GM21515 (cell line): ENCODE measurements at regions not wholly inside any gene's neighbourhood (a gene's known extent, or its start where the extent isn't known, plus 50 kb on each side); places are given as distances from the start of the nearest gene placed in this dataset.
"Not testable (repeated sequence)": the region's sequence is repeated elsewhere in the genome, so short reads cannot be mapped to it uniquely, and the experiment has no call there.

ENCODE experiments used
- ATAC-seq: cut with Tn5 transposase; IDR thresholded peaks from one replicate; pipeline ENCODE4 v1.9.1; 2021; ENCODE audit not compliant: unreplicated experiment

DNA sequence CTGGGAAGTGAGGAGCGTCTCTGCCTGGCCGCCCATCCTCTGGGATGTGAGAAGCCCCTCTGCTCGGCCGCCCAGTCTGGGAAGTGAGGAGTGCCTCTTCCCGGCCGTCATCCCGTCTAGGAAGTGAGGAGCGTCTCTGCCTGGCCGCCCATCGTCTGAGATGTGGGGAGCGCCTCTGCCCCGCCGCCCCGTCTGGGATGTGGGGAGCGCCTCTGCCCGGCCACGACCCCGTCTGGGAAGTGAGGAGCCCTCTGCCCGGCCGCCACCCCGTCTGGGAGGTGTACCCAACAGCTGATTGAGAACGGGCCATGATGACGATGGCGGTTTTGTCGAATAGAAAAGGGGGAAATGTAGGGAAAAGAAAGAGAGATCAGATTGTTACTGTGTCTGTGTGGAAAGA, 173.9 kb upstream of the PRSS1 start:
- not testable (repeated sequence) for ATAC-seq

GRCh38 chr7:142571581-142571980, 177.7 kb upstream of the PRSS1 start:
- ATAC-seq = no peak

GRCh38 chr7:142569851-142570250, 179.4 kb upstream of the PRSS1 start:
- ATAC-seq = no peak

DNA sequence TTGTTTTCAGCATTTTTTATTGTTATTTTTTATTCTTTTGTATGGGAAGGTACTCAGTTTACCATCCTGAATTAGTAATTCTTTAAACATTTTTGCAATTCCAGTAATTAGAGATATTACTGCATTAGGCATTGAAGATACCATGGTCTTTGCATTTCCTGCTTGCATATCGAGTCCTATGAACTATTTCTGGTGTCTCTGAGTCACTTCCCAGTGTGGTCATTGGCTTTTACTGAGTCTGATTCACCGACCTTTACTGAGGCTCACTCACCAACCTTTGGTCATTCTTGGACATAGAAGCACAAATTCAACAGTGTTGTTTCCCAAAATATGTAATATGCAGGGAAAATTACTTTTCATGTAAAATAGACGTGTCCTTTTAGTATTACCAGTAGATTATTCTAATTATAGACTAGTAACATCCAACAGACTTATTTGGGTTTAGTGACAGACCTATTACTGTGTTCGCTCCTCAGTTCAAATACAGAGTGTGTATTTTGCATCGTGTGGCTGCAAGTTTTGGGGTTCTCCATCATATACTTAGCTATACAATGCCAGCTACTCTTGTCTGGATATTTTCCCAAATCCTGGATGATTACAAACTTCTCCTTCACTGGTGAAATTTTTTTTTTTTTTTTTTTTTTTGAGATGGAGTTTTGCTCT, 180.7 kb upstream of the PRSS1 start:
- no peak for ATAC-seq

- ATAC-seq = no peak
These were observed 181.8 kb upstream of the PRSS1 start for GRCh38 chr7:142567201-142568075.

DNA sequence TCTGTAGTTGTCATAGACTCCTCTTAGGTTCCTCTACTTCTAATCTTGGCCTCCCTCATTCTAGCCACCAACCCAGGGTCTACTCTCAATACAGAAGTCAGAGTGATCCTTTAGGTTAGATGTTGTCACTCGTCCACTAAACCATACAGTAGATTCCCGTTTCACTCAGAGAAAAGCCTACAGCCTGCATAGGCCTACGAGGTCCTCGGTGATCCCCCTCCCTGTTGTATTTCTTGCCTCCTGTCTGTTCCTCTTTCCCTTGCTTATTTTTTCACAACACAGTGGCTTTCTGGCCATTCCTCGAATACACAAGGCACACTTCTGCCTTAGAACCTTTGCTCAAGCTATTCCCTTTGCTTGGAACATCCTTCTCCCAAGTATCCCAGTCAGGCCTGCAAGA, 183.0 kb upstream of the PRSS1 start:
- no peak for ATAC-seq

GRCh38 chr7:142564125-142564524, 185.1 kb upstream of the PRSS1 start:
- not testable (repeated sequence) for ATAC-seq

DNA sequence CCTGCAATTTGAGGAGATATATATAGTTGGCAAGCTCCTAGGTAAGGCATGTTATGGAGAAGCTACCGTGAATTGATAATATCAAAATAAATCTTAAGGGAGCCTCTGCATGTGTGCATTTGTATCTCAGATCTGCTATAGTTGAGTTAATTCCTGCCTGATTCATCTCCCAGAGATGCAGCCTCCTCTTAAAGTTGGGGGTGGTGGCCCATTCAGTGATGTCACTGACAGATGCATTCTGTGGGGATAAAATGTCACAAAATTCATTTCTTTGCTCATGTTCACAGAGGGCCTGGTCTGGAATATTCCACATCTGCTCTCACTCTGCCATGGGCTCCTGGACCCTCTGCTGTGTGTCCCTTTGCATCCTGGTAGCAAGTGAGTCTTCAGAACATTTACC, 185.8 kb upstream of the PRSS1 start:
- no peak for ATAC-seq

- ATAC-seq = no peak
These were observed 186.6 kb upstream of the PRSS1 start for GRCh38 chr7:142562688-142563087.

DNA sequence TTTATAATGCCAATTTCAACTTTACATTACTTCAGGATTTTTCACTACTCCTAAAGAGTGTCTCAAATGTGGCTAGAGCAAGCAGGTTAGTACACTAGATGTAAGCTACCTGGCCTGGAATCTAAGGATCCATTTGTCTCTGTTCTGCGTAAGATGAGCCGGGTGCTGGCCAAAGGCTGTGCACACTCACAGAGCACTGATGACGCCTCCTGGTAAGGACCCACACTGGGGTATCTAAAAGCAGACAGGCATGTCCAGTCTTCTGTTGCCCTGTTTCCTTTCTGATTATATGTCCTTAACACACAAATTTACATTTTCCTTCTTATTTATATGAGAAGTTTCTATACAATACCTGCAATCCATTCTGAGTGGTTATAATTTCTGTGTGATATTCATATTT, 187.9 kb upstream of the PRSS1 start:
- not testable (repeated sequence) for ATAC-seq

DNA sequence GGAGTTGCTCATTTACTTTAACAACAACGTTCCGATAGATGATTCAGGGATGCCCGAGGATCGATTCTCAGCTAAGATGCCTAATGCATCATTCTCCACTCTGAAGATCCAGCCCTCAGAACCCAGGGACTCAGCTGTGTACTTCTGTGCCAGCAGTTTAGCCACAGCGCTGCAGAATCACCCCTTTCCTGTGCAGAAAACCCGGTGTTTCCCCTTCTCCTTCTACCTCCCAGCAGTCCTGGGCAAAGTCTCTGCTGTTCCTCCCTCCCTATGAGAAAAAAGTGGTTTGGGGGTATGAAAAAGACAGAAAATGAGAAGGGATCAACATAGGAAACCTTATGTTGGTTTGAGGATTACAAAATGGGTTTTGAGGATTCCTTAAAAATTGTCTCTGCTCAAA, 188.5 kb upstream of the PRSS1 start:
- not testable (repeated sequence) for ATAC-seq

GRCh38 chr7:142560166-142560565, 189.1 kb upstream of the PRSS1 start:
- ATAC-seq = no peak

DNA sequence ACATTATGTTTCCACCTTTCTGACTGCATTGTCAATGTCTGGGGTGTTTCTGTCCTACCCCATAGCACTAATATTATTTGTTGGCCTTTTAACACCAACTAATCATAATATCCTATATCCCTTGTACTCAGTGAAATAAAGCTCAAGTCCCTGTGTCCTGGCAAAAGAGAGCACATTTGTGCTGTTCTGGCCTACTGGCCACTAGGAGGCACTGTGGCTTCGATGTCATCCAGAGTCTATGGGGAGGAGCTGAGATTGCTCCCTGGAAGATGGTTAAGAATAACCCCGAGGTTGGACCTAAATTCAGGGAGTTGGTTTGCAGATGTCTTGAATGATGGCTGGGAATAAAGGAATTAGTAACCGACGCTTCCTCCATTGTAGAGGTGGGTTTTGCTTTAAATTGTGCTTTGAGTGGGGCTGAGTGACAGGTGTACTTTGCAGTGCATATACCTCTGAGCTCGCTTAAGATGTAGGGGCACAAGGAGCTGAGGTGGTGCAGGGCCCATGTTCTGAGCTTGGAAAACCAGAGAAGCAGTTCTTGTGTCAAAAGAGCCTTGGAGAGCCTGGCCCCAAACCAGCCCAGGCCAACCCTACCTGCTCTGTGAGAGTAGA, 191.2 kb upstream of the PRSS1 start:
- peak; percentile 84 for ATAC-seq

DNA sequence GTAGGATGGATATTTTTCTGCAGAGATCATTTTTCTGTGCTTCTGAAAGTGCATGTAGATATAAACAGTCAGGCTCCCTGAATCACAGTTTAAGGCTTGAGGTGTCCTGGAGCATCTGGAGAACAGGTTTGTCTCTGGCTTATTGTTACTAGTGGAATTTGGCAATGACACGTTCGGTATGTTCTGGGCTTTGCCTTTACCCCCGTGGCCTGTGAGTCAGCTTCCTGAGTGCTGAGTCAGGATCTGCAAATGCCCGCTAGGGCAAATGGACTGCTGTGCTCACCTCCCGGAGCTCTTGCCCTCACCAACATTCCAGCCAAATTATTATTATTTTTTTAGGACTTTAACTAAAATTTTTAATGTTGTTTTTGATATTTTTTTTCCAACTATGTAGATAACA, 192.5 kb upstream of the PRSS1 start:
- ATAC-seq = no peak

DNA sequence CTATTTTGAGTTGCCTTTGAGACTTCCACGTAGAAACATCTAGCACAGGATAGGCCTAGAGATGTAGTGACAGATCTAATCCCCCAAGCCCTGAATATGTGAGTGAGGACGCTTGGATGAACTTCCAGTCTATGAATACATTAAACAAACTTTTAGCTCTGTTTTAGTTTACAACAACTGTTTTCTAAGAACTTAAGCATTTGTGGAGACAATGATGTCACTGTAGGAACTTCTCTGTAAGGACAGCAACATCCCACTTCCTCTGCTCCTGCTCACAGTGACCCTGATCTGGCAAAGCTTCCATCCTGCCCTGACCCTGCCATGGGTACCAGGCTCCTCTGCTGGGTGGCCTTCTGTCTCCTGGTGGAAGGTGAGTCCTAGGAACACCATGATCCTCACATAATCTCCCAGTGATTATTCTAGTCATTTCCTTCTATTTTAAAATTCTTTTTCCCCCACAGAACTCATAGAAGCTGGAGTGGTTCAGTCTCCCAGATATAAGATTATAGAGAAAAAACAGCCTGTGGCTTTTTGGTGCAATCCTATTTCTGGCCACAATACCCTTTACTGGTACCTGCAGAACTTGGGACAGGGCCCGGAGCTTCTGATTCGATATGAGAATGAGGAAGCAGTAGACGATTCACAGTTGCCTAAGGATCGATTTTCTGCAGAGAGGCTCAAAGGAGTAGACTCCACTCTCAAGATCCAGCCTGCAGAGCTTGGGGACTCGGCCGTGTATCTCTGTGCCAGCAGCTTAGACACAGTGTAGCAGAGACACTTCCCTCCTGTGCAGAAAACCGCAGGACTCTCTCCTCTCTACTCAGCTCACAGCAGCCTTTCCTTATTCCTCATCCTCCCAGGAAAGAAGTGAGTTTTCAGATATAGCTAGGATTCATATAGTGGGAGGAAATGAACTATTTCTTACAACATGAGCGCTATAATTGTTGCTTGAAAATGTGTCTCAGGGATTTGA, 194.4 kb upstream of the PRSS1 start:
- ATAC-seq = no peak

DNA sequence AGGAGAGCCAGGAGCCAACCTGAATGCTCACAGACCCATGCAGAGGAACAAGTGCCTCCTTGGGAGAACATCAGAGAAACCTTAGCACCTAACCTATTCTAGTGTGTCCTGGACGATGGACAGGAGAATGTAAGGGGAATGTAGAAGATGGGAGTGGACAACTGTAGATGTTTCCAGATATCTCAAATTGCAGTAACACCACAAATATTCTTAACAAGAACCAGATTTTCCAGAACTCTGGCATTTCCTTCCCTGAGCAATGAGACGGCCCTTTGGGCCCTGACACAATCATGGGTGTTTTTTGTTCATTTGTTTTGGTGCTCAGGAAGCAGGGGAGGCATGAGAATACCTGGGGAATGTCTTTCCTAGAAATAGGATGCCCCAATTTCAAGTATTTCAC, 196.1 kb upstream of the PRSS1 start:
- ATAC-seq = no peak

DNA sequence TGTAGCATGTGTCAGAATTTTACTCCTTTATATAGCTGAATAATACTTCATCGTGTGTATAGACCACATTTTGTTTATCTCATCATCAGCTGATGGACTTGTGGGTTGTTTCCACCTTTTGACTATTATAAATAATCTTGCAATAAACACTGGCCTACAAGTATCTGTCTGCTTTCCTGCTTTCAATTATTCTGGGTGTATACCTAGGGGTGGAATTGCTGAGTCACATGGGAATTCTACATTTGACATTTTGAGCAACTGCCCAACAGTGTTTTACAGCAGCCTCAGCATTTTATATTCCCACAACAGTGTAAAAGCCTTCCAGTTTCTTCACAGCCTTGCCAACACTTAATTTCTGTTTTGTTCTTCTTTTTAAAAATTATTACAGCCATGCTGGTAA, 200.3 kb upstream of the PRSS1 start:
- no peak for ATAC-seq

- ATAC-seq = no peak
These were observed 202.8 kb upstream of the PRSS1 start for GRCh38 chr7:142546452-142546851.

GRCh38 chr7:142542942-142543341, 206.3 kb upstream of the PRSS1 start:
- ATAC-seq = no peak

GRCh38 chr7:142542105-142542504, 207.2 kb upstream of the PRSS1 start:
- no peak for ATAC-seq

DNA sequence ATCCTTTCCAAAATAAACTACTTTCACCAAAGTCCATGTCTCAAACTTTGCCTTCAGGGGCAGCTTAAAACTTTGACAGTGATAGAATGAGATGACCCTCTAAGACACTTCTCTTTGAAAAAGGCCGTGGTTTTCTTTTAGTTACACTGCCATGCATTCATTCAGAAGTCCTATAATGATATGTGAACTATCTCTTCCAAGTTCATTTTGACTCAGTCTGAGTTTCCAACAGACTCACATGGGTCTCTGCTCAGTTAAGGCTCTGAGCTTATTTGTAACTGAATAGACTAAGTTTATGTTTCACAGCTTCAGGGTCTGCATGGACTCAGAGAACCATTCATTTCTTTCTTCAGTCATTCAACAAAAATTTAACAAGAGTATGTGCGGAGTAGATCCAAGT, 208.9 kb upstream of the PRSS1 start:
- ATAC-seq = no peak
